ENCODE measurements at regions not wholly inside any gene's neighbourhood (a gene's known extent, or its start where the extent isn't known, plus 50 kb on each side); places are given as distances from the start of the nearest gene placed in this dataset.

DNA sequence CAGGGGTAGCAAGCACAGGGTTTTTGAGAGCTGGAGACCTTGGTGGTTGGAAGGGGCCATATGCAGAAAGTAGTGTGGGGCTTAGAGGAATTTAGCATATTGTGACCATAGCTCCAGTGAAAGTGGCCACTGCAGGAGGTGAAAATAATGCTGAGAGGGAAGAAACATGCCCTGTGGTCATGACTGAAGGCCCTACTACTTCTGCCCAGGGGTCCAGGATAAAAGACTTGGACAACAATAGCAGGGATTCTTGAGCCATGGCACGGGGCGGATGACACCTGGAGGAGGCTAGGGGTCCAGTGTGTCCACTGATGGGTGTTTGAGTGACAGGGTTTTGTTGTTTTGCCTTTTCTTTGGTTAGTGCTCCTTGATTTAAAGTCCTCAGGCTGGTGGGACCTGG, 694.6 kb downstream of the CPS1 start:
- no peak for FAIRE-seq
- no peak for DNase-seq (ENCODE audit: insufficient read length)
- TF ChIP-seq POLR2A (IDR thresholded peaks at IDR 0.05; ENCODE audit: low read depth, low read length), result no peak

DNA sequence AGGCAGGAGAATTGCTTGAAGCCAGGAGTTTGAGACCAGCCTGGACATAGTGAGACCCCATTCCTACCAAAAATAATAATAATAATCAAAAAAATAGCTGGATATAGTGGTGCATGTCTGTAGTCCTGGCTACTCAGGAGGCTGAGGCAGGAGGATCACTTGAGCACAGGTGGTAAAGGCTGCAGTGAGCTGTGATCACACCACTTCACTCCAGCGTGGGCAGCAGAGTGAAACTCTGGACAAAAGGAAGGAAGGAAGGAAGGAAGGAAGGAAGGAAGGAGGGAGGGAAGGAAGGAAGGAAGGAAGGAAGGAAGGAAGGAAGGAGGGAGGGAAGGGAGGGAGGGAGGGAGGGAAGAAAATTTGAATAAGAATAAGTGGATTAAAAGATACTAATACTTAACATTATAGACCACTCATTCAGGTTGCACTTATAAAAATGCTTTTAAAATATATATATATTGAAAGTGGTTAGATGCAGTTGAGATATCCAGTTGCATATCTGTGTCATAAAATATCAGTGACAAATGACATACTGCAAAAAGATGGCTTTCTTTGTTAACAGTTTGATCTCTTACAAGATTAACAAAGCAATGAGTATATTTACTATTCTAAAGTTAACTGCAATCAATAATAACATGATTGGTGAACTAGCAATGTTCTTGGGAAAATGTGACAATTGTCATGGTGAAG, 702.4 kb downstream of the CPS1 start:
- FAIRE-seq, result no peak
- DNase-seq (ENCODE audit: insufficient read length), result no peak
- TF ChIP-seq TAF1 (IDR thresholded peaks at IDR 0.05; ENCODE audit: borderline replicate concordance, low read depth, low read length) (no peak), POLR2A (IDR thresholded peaks at IDR 0.05; ENCODE audit: low read depth, low read length) (no peak), POLR2AphosphoS5 (IDR thresholded peaks at IDR 0.05; ENCODE audit: low read depth, low read length) (no peak)

DNA sequence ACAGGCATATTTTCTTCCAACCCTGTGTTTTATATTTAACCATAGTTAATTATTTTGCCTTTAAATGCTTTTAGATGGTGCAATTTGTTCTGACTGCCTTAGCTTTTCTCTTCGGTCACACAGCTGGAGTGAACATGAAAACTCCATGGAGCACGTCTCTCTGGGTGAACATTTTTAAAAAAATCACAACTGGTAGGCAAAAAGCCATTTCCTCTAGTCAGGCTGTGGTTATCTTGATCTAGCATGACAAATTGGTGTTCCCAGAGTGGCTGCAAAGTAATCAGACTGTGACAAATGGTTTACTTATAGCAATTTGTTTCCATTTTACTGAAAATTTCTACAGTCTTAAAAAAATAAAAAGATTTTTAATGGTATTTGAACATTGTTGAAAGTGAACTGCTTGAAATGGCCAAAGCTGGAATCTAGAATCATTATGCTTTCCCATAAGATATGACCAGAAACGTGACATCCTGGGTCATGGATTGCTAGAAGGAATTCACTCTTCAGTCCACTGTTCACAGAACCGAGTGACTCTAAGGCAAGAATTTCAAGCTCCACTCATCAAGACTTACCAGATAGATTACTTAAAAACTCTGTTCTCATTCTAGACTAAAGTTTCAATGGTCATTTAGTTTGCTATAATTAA, 703.6 kb downstream of the CPS1 start:
- DNase-seq (ENCODE audit: insufficient read length) (no peak), FAIRE-seq (no peak)
- TF ChIP-seq TAF1 (IDR thresholded peaks at IDR 0.05; ENCODE audit: borderline replicate concordance, low read depth, low read length) (no peak), POLR2AphosphoS5 (IDR thresholded peaks at IDR 0.05; ENCODE audit: low read depth, low read length) (no peak), POLR2A (IDR thresholded peaks at IDR 0.05; ENCODE audit: low read depth, low read length) (no peak)

DNA sequence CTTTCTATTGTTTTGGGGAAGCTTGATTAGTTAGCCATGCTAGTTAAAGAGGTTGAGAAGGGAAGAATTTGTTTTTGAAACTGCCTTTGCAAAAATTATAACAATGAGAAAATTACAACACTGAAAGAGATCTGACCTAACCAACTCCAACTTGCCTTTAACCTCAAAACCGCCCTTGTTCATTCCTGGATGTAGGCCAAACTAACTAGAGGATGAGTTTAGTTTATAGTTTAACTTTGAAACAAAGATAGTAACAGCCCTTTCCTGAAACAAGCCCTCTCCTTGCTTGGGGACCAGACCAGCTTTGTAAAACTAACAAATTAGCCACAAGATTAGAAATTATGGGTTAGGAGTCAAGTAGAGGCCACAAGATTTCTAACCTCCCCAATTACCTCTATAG, 713.9 kb downstream of the CPS1 start:
- TF ChIP-seq POLR2A (IDR thresholded peaks at IDR 0.05; ENCODE audit: low read depth, low read length), result no peak
- no peak for TF ChIP-seq POLR2AphosphoS5 (IDR thresholded peaks at IDR 0.05; ENCODE audit: low read depth, low read length)
- no peak for TF ChIP-seq TAF1 (IDR thresholded peaks at IDR 0.05; ENCODE audit: borderline replicate concordance, low read depth, low read length)
- FAIRE-seq (no peak), DNase-seq (ENCODE audit: insufficient read length) (no peak)

DNA sequence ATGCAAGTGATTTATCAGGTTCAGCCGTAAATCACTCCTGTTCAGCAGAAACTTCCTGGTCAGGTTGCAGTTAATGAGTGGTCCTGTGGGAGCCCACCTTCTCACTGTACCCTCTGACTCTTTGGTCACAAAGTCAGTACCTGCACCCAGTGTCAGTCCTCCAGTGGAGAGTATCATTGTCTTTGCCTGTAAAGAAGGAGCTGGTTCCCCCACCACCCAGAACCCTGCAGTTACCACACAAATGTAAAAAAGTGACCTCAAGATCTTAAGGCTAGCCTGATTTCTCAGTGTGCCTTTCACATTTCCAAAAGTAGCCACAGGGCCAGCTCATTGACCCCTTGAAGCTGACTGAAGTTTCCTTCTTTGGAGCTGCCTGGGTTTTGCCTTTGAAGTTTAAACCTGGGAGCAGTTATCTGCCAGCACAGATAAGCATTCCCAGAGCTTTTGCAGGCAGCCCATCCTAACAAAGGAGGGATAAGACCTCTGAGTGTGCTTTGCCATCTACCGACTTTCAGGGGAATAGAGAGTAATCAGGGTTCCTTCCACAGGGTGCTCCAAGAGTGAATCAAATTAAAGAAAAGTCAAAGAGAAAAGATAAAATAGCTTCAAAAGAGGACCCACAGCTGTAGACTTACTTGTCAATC, 725.2 kb downstream of the CPS1 start:
- DNase-seq (ENCODE audit: insufficient read length), result no peak
- TF ChIP-seq TAF1 (IDR thresholded peaks at IDR 0.05; ENCODE audit: borderline replicate concordance, low read depth, low read length), result no peak
- FAIRE-seq, result no peak

DNA sequence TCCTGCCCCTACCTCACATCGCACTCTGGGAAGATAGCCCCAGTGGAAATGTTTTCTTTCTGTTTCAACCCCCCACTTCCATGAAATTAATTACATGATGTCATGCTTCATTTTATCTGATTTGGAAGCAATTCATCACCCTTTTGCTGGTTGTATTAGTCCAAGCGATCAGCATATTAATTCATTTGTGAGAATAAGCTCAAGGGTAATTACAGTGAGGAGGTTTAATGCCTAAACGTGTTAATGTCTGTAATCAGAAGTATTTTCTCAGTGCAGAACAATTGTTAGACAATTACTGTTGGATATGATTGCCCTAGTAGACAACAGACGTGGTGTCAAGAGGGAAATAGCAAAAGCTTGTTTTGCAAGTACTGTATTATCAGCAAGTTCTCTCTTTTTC, 746.3 kb downstream of the CPS1 start:
- TF ChIP-seq TAF1 (IDR thresholded peaks at IDR 0.05; ENCODE audit: borderline replicate concordance, low read depth, low read length), result no peak
- FAIRE-seq (no peak), DNase-seq (ENCODE audit: insufficient read length) (no peak)

DNA sequence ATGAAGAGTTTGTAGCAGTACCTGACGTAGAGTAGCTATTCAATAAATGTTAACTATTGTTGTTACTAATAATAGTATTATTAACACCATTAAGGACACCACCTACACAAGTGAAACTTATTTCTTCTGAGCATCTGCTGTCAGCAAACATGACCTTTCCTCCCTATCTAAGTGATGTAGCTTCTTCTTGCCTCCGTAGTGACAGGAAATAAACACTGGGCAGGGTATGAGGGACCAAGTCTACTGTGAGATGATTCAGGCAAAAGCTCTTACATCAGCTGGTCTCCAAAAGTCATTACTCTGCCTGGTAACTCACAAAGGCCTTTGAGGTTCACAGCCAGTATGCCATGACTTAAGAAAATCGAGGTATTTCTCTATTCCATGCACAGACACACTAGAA, 750.5 kb downstream of the CPS1 start:
- TF ChIP-seq TAF1 (IDR thresholded peaks at IDR 0.05; ENCODE audit: borderline replicate concordance, low read depth, low read length), result no peak
- TF ChIP-seq POLR2AphosphoS5 (IDR thresholded peaks at IDR 0.05; ENCODE audit: low read depth, low read length), result no peak
- no peak for TF ChIP-seq POLR2A (IDR thresholded peaks at IDR 0.05; ENCODE audit: low read depth, low read length)
- FAIRE-seq, result no peak
- DNase-seq (ENCODE audit: insufficient read length), result no peak

Measured in GM12892 (cell line).